NCI-H187 treated with DMSO at 0.1 percent for 48 hours (cell line): ENCODE measurements at regions not wholly inside any gene's neighbourhood (a gene's known extent, or its start where the extent isn't known, plus 50 kb on each side); places are given as distances from the start of the nearest gene placed in this dataset.
"Not testable (repeated sequence)": the region's sequence is repeated elsewhere in the genome, so short reads cannot be mapped to it uniquely, and the experiment has no call there.

Experiments
- DNase-seq: peaks from one replicate; lab custom pipeline; 2025; lab: John Stamatoyannopoulos, UW

DNA sequence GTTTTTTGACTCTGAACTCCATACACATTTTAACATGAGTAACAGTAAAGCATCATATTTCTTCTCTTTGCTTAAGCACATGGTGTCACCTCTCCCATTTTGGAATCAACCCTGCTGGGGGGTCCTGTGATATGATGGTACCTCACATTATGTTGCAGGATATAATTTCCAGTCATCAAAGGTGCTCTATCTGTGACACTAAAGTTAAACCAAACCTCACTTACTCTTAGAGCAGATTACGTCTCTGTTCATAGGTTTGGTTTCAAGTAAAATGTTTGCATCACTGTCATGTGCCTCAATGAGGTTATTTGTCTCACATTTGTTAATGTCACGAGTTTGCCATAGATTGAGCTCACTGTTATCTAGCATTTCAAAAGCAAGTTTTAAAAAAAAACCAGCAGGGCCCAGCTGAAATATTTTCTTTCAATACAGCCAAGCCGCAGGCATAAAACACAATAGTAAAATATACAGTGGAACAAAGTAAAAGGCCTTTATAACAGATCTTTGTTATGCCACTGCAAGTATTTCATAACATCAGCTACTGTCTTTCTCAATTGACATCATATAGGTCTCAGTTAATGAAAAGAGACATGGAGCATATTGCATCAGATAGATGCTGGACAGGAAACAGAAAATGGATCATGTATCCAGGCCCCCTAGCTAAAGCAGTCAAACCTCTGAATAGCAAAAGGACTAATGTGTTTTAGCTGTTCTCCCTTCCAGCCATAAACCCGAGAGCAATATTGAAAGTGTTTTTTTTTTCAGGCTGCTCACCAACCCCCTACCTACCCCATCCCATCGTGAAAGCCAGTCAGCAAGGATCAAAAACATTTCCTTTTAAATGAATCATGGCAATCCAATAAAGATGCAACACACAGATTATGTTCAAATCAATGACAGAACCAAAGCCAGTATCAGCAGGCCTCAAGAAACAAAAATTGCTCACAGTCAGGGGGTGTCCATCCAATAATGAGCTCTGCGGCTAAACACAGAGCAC, 182.1 kb upstream of the ITGA1 start:
- DNase-seq: no peak

DNA sequence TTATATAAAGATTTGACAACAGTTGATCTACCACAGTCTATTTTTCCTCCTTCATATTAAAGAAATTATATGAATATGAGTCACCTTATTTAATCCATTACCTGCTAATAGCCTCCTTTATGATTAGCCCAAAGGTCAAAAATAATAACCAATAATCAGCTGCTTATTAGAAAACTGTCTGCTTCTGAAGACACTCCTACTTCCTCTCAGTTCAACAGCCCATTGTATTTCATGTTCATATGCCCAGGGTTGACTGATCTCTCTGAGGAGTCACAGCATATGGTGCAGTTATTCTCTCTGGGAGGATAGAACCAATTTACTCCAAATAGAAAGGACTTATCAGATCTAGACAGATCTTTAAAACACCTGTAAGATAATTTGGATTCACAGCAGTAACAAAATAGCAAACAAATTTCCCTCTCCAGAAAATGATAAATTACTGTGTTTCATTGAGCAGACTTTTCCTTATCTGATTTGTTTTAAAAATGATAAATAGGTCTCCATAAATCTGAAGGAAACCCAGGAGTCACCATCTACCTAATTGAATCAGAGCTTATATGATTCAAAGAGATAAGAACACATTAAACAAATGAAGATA, 180.4 kb upstream of the ITGA1 start:
- no peak for DNase-seq

DNA sequence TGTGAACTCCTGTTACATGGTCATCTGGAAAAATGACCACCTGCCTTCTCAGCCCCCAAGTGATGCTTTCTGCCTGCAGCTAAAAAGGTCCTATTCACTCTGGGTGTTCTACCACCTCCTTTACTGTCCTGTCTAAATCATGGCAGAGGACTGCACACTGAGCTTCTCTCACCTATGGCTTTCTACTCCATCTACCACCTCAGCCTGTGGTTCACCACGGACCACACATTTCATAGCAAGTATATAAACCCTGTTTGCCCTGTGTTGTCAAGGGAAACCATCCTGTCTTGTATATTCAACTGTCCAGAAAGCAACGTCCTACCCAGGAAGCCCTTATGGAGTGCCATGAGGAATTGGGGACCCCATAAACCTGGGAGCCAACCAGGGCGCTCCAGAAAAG, 167.4 kb upstream of the ITGA1 start:
- DNase-seq: no peak

DNA sequence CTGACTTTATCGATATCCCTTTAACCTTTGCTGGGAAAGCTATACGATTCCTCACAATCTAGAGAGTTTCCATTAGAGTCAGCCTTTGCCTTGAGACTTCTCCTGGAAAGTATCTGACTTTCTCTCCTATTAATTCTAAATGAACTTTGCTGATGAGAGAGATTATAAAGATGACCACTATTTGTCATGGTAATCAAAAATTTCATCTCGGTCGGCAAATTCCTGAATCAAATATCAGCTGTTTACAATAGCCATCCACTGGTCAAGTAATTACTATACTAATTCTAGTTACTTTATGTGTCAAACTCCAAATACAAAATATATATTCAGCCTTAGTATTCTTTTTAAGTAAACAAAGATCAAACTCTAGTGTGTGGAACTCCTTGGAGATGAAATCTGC, 164.4 kb upstream of the ITGA1 start:
- no peak for DNase-seq

DNA sequence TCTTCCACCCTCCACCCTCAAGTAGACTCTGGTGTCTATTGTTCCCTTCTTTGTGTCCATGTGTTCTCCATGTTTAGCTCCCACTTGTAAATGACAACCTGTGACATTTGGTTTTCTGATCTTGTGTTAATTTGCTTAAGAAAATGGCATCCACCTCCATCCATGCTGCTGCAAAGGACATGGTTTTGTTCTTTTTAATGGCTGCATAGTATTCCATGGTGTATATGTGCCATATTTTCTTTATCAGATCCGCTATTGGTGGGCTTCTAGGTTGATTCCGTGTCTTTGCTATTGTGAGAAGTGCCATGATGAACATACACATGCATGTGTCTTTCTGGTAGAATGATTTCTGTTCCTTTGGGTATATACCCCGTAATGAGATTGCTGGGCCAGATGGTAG, 163.4 kb upstream of the ITGA1 start:
- DNase-seq: no peak

DNA sequence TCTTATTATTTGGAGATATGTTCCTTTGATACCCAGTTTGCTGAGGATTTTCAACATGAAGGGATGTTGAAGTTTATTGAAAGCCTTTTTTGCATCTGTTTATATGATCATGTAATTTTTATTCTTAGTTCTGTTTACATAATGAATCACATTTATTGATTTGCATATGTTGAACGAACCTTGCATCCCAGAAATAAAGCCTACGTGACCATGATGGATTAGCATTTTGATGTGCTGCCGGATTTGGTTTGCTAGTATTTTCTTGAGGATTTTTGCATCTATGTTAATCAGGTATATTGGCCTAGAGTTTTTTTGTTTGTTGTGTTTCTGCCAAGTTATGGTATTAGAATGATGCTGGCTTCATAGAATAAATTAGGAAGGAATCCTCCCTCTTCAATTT, 161.4 kb upstream of the ITGA1 start:
- DNase-seq: no peak

DNA sequence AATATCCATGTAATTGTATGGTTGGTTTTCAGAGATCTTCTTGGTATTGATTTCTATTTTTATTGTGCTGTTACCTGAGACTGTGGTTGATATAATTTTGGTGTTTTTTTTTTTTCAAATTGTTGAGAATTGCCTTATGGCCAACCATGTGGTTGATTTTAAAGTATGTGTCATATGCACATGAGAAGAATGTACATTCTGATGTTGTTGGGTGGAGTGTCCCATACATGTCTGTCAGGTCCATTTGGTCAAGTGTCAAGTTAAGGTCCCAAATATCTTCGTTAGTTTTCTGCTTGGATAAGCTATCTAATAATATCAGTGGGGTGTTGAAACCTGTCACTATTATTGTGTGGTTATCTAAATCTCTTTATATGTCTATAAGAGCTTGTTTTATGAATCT, 160.0 kb upstream of the ITGA1 start:
- DNase-seq: no peak

DNA sequence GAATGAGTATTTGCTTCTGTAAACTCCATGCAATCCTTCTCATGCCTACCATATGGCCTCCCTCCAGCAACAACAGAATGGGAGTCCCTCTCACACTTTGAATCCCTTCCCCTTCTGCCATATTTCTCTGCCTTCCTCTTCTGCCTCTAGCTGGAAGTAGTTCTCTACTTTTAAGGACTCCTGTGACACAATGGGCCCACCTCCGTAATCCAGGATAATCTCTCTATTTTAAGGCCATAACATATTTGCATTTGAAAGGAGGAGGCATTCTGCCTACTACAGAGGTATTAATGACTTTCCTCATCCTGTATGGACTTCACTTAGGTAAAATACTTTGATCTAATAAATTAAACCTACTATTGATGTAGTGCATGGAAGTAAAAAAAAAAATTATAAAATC, 155.4 kb upstream of the ITGA1 start:
- no peak for DNase-seq

DNA sequence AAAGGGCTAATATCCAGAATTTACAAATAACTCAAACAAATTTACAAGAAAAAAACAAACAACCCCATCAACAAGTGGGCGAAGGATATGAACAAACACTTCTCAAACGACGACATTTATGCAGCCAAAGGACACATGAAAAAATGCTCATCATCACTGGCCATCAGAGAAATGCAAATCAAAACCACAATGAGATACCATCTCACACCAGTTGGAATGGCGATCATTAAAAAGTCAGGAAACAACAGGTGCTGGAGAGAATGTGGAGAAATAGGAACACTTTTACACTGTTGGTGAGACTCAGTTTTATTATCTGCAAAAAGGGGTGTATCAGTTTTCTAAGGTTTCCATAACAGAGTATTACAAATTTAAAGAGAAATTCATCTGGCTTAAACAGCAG, 153.5 kb upstream of the ITGA1 start:
- not testable (repeated sequence) for DNase-seq

DNA sequence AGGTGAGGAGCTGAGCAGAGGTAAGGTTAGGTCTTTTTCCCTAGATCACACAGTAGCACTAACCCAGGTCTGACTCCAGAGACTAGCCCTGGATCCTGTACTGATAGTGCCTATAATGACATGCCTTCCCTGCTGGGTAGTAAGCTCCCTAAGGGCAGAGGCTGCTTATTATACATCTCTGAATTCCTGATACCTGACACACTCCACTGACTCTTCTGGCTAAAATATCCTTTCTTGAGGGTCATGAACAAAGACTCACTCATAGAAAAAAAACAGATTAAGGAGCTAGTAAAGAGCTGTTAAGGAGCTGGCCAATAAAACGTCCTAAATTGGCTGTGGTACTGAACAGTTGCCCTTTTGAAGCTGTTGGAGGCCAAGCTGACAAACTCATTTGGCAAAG, 149.0 kb upstream of the ITGA1 start:
- DNase-seq: no peak

DNA sequence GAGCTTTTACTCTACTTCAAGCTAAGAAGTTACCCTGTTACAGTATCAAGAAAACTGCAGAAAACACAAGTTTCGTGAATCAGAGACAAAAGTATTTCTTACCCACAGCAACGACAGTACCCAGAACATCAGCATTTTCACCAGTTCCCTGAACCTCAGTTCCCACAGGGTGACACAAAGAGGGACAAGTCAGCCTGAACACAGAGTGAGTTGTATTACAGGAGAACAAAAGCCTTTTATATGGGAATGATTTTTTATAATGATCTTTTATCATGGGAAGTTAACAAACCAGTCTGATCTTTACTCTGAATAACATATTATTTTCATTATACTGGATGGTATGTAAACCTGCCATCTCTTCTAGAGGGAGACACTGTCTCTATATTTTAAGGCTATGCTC, 139.0 kb upstream of the ITGA1 start:
- DNase-seq: no peak

DNA sequence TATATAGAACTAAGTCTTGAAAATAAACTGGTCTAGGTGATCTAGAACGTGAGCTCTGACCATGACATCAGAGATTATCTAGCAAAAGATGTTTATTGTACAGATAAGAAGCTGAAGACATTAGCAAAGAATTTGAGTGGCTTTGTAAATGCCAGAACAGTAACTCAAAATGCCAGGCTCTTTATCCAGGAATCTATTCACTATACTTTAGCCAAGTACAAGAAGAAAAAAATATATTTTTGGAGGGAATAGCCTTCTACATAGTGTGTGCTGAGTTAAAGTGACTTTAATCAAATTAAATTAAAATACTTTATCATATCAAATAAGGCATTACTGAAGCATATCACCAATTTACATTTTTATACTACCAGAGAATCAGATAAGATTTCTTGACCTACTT, 132.6 kb upstream of the ITGA1 start:
- no peak for DNase-seq

DNA sequence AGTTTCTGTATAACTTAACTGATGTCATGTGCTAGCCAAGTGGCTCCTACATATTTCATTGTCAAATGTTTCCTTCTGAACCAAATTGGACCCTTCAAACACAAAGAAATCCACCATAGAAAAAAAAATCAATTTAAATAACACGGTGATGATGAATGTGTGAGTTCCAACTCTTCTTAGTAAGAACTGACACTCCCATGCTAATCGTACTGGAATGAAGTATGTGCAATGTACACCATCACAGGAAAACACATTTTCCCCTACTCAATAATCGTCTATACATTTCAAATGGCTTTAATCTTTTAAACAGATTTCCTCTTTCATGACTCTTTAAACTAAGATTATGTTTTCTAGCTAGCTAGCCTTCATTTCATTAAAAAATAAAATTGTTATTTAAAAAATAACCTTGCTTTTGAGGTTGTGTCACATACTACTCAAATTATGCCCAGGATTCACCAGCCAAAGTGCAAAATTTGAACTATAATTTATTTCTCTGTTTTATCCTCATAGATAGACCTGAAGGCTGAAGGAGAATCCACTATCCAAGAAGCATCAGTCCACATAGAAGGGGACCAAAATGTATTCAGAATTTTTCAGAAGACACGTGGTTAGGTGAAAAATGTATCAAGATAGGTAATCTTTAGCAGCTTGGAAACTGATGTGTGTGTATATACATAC, 131.0 kb upstream of the ITGA1 start:
- DNase-seq: no peak

DNA sequence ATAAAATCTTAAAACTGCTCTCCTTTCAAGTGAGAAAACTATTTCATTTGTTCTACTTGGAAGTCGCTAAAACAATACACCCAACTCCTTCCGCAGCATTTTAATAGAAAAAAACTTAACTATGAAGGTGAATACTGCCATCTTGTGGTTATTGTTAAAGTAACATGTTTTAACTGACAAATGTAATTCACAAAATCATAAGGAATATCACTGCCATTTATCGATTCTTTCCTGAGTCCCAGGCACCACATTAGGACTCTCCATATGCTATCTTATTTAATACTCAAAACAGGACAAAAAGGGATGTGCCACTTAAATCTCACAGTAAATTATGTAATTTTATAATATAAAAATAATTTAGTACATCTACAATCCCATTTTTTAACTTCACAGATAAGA, 130.5 kb upstream of the ITGA1 start:
- peak; percentile 66 for DNase-seq

DNA sequence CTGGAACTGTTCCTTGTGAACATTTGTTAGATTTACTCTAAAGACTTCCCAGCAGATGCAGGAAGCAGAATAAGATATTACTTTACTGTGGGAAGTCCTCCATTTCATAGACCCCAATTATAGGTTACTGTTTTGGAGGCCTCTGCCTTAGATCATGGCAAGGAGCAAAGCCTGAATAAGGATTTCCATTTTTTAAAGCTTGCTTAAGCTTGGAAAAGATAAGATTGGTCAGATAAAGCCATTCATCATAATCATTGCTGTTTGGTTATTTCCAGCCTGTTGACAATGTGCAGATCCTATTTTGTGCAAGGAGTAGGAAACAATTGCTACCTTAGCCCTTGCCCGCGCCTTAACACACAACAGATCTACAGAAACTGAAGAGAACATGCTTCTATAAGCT, 129.5 kb upstream of the ITGA1 start:
- DNase-seq: no peak

DNA sequence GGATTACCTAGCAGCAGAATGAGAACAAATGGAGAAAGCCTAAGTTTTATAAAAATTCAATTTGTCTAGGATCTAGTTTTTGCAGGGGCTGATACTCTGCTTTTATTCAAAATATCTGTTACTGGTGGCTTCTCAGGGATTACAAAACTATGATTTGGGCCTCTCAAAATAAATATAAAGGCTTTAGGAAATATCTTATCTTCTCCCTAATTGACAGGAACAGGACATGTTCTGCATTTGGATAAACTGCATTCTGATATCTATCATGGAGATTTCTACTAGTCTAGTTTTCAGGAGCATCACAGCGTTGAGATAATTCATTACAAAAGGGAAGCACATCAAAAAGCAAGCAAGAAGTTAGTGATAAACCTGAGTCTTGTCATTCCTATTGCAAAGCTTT, 127.1 kb upstream of the ITGA1 start:
- DNase-seq: no peak

DNA sequence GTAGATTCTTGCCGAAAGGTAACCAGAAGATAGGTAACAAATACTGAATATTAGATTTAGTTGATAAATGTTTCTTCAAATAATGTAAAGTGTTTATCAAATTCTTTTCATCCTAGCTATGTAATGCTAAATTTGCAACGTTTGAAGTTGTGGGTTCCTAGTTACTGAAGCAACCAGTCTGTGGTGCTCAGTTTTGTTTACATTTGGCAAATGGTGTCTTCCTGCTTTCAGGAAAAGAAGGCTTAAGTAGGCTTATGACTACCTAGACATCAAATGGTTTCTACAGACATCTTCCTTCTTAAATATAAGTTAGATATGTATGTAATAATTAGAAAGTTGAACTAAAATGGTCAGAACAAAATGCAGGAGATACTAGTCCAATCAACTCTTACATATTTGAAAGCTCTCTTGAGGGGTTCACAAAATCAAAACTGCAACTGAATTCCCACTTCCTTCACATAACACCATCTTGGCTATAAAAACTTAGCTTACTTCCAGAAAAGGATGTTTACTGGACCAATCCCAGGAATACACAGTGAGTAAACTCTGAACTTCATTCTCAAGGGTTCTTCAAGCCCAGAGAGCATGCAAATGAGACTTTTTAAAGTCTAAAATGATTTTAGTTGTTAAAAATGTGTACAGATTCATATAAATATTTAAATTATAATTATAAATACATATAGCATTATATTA, 125.7 kb upstream of the ITGA1 start:
- no peak for DNase-seq

DNA sequence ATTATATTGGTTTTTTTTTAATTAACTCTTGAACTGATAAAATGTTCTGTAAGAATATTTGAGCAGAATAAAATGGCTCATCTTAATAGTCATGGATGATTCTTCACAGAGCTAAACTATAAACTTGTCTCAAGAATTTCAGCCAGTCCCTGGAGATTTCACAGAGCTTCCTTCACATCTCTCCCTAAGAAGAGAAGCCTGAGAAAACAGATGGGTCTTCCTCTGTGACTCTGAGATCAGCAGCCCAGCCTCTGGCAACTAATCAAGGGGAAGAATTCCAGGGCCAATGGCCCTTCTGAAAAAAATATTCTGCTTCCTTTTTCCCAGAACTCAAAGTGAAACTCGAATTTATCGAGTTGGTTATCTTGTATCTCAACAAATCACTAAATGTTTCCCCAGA, 122.2 kb upstream of the ITGA1 start:
- no peak for DNase-seq

DNA sequence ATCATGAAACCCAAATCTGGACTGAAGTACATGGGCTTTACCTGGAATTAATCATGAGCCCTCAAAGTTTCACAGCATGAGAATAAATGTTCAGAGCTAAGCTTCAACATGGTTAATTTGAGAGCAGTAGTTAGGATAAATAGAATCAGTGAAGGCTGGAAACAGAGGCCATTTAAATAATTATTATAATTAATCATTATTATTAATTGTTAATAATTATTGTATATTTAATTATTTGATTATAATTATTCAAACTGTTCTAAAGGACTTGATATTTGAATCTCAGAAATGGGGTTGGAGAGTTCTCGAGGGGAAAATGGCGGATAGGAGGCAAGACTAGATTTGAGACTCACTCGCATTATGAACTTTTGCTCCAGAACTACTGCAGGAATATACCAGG, 119.6 kb upstream of the ITGA1 start:
- DNase-seq: no peak

DNA sequence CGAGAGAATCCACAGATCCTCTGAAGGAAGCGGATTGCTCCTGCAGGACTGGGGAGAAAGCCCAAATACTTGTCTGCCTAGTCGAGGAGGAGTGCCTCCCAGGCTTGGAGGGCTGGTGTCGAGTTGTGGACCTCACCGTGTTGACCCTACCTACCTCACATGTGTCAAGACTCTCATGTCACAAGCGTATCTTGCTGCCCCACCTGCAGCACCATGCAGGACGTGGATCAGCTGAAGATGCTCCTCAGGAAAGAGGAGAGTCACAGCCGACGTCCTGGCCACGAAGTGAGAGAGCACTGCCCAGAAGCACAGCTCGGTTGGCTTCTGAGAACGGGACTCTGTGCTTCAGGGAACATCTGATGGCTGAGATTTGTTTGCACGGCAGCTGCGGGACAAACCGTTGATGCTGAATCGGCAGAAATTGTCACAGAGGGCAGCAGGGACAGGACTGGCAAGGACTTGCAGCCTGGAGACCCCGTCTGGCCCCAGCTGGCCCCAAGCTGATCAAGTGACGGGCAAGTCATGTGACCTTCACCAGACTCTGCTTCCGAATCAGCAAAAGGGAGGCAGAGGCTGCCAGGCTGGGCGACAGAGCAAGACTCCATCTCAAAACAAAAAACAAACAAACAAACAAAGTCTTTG, 119.1 kb upstream of the ITGA1 start:
- no peak for DNase-seq

DNA sequence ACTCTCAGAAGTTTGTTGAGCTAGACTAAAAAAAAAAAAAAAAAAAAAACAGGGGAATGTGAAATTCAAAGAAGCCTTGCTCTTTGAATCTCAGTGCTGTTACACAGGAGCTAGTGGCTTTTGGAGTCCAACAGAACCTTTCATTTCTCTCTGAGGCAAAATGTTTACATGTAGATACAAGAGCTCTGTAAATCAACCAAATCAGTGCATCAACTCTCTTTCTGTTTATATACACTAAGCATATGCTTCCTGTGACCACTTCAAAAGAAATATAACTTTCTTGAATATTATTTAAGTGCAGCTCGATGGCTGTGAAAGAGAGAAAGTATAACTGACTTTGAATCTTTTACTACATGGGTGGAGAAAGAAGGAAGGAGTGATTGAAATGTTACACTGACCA, 115.3 kb upstream of the ITGA1 start:
- no peak for DNase-seq

DNA sequence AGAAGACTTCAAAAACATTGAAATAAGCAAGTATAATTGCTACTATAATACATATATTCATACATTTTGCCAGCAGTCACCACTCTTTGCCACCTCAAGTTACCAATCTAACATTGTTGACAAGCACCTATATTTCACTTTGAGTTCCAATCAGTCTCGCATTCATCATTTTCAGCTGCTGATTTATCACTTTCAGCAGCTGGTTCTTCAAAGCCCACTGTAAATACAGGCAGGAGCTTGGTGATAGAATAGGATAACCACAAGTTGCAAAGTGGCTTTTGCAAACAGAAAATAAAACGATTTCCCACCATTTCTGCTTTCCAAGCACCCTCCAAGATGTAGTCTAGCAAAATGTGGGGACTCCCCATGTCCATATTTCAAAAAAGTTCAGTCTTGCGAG, 114.2 kb upstream of the ITGA1 start:
- no peak for DNase-seq
